Esophagus muscularis mucosa (tissue), 3 donors: ENCODE measurements at regions not wholly inside any gene's neighbourhood (a gene's known extent, or its start where the extent isn't known, plus 50 kb on each side); places are given as distances from the start of the nearest gene placed in this dataset.

ENCODE experiments used
- CTCF ChIP-seq, 3 experiments: fragments of 200-600 bp in 2 of 3; fragments of 450-650 bp in 1 of 3; sonication (generic) in 2 of 3; IDR thresholded peaks; one replicate each; pipeline ENCODE4 v1.5.1; 2017 to 2019; ENCODE audit warnings: antibody characterized with exemption in 3 of 3, mild to moderate bottlenecking in 2 of 3, moderate library complexity in 1 of 3
- POLR2A ChIP-seq: fragments of 450-650 bp; IDR thresholded peaks from one replicate; pipeline ENCODE4 v1.6.1; 2017; ENCODE audit warnings: antibody characterized with exemption, moderate library complexity, mild to moderate bottlenecking, low read depth
- POLR2AphosphoS5 ChIP-seq, 2 donors: sonication (generic); formaldehyde crosslinking; IDR thresholded peaks; one replicate each; pipeline ENCODE4 v1.6.1; 2017; ENCODE audit warnings: antibody characterized with exemption in 2 of 2

- TF ChIP-seq CTCF (IDR thresholded peaks at IDR 0.05) (no peak), POLR2A (no peak), POLR2AphosphoS5 (IDR thresholded peaks at IDR 0.05) (no peak)
Measured at GRCh38 chr11:103731670-103732069, 304.8 kb upstream of the DDI1 start.
